IMR-90 (cell line): ENCODE measurements at regions not wholly inside any gene's neighbourhood (a gene's known extent, or its start where the extent isn't known, plus 50 kb on each side); places are given as distances from the start of the nearest gene placed in this dataset.

ENCODE experiments used
- ATAC-seq: fragments of 200-7000 bp; cut with Tn5 transposase; 2 replicates; pipeline ENCODE4 v1.9.1; 2020; ENCODE audit warnings: low read depth, mild to moderate bottlenecking, moderate library complexity
- BruUV-seq: library from RNA; stranded (reverse); fragments of 400-500 nt; replicated peaks from 2 replicates; lab custom pipeline; 2021; lab: Mats Ljungman, UMichigan
- CTCF ChIA-PET: fragments of 300-600 bp; formaldehyde crosslinking; extraction: SDS; loops from one replicate; lab custom pipeline; 2021; ENCODE audit warnings: antibody characterized with exemption; lab: Yijun Ruan, JAX
- POLR2A ChIA-PET: fragments of 300-600 bp; sonication (Branson Sonifier 250); formaldehyde crosslinking; loops from one replicate; lab custom pipeline; 2022; ENCODE audit warnings: antibody characterized with exemption; ENCODE audit not compliant: unreplicated experiment; lab: Charles Lee
- DNase-seq: peaks from one replicate; pipeline ENCODE4 v3.0.0; 2013
- H2AFZ ChIP-seq: replicated peaks from 2 replicates; pipeline ENCODE3; 2013; ENCODE audit warnings: low read length, mild to moderate bottlenecking; ENCODE audit not compliant: poor library complexity
- H2AK5ac ChIP-seq: 2 replicates; pipeline ENCODE4 v1.6.1; 2013; ENCODE audit warnings: low read depth, low read length, inconsistent platforms
- H2AK9ac ChIP-seq: replicated peaks from 2 replicates; pipeline ENCODE3; 2013; ENCODE audit warnings: mild to moderate bottlenecking, low read depth, low read length, moderate library complexity; ENCODE audit not compliant: poor library complexity
- H2BK120ac ChIP-seq: 2 replicates; pipeline ENCODE4 v1.6.1; 2013; ENCODE audit warnings: low read depth, low read length, inconsistent platforms
- H2BK15ac ChIP-seq: 3 replicates; pipeline ENCODE4 v1.6.1; 2013; ENCODE audit warnings: low read depth, low read length, inconsistent platforms
- H2BK20ac ChIP-seq: 2 replicates; pipeline ENCODE4 v1.6.1; 2013; ENCODE audit warnings: low read depth, mild to moderate bottlenecking, inconsistent platforms, low read length, moderate library complexity
- H2BK5ac ChIP-seq: 2 replicates; pipeline ENCODE4 v1.6.1; 2013; ENCODE audit warnings: mild to moderate bottlenecking, low read depth, low read length, inconsistent platforms; ENCODE audit not compliant: poor library complexity, severe bottlenecking
- H3K14ac ChIP-seq: replicated peaks from 2 replicates; pipeline ENCODE4 v1.6.1; 2013; ENCODE audit warnings: low read depth, low read length, inconsistent platforms
- H3K18ac ChIP-seq: 2 replicates; pipeline ENCODE4 v1.6.1; 2013; ENCODE audit warnings: low read depth, low read length, control low read depth
- H3K23ac ChIP-seq: 2 replicates; pipeline ENCODE4 v1.6.1; 2013; ENCODE audit warnings: low read depth, low read length, inconsistent platforms
- H3K27ac ChIP-seq: 2 replicates; pipeline ENCODE4 v1.5.1; 2013; ENCODE audit warnings: mild to moderate bottlenecking, control low read depth, low read length; ENCODE audit not compliant: insufficient read depth
- H3K27me3 ChIP-seq: 2 replicates; pipeline ENCODE4 v1.6.1; 2013; ENCODE audit warnings: low read length; ENCODE audit not compliant: control insufficient read depth, insufficient read depth
- H3K36me3 ChIP-seq: 2 replicates; pipeline ENCODE4 v1.6.1; 2013; ENCODE audit warnings: low read length, mixed read lengths; ENCODE audit not compliant: control insufficient read depth, insufficient read depth
- H3K4ac ChIP-seq: 2 replicates; pipeline ENCODE4 v1.6.1; 2013; ENCODE audit warnings: low read depth, low read length, inconsistent platforms
- H3K4me1 ChIP-seq: 2 replicates; pipeline ENCODE4 v1.6.1; 2013; ENCODE audit warnings: low read length, mixed read lengths; ENCODE audit not compliant: control insufficient read depth, insufficient read depth
- H3K4me2 ChIP-seq: 2 replicates; pipeline ENCODE4 v1.6.1; 2013; ENCODE audit warnings: low read depth, mild to moderate bottlenecking, control low read depth, low read length, moderate library complexity
- H3K4me3 ChIP-seq: 2 replicates; pipeline ENCODE4 v1.5.1; 2013; ENCODE audit warnings: low read depth, mild to moderate bottlenecking, control low read depth, low read length, moderate library complexity; ENCODE audit not compliant: insufficient read depth
- H3K56ac ChIP-seq: 2 replicates; pipeline ENCODE4 v1.6.1; 2013; ENCODE audit warnings: low read length, inconsistent platforms; ENCODE audit not compliant: insufficient read depth; ENCODE audit errors: extremely low read depth
- H3K79me1 ChIP-seq, 2 experiments: 2 replicates each; pipeline ENCODE4 v1.6.1; 2013; ENCODE audit warnings: low read length in 2 of 2, inconsistent platforms in 1 of 2, low read depth in 1 of 2
- H3K9ac ChIP-seq: 2 replicates; pipeline ENCODE4 v1.6.1; 2013; ENCODE audit warnings: low read depth, low read length, control low read depth
- H3K9me1 ChIP-seq: 2 replicates; pipeline ENCODE4 v1.6.1; 2013; ENCODE audit warnings: low read length, inconsistent platforms; ENCODE audit not compliant: insufficient read depth
- H3K9me3 ChIP-seq: 2 replicates; pipeline ENCODE4 v1.6.1; 2013; ENCODE audit warnings: low read length; ENCODE audit not compliant: control insufficient read depth, insufficient read depth
- H4K20me1 ChIP-seq: 2 replicates; pipeline ENCODE4 v1.6.1; 2013; ENCODE audit warnings: low read length, inconsistent platforms; ENCODE audit not compliant: insufficient read depth
- H4K5ac ChIP-seq: 2 replicates; pipeline ENCODE4 v1.6.1; 2013; ENCODE audit warnings: mild to moderate bottlenecking, low read depth, low read length, control low read depth
- H4K8ac ChIP-seq, 2 experiments: 2 replicates each; pipeline ENCODE4 v1.6.1; 2013; ENCODE audit warnings: low read depth in 2 of 2, low read length in 2 of 2, control low read depth in 1 of 2, inconsistent platforms in 1 of 2
- H4K91ac ChIP-seq: 2 replicates; pipeline ENCODE4 v1.6.1; 2013; ENCODE audit warnings: low read depth, low read length, inconsistent platforms; ENCODE audit not compliant: insufficient read depth
- BHLHE40 ChIP-seq: fragments of 150-350 bp; IDR thresholded peaks from 2 replicates; pipeline ENCODE4 v1.6.1; 2016; ENCODE audit warnings: mild to moderate bottlenecking, low read depth, low read length
- CEBPB ChIP-seq: IDR thresholded peaks from 2 replicates; pipeline ENCODE4 v1.6.1; 2012; ENCODE audit warnings: low read depth, low read length, improper control_type of control experiment
- ELK1 ChIP-seq: fragments of 150-350 bp; IDR thresholded peaks from 2 replicates; pipeline ENCODE4 v1.6.1; 2016; ENCODE audit warnings: low read depth, mild to moderate bottlenecking, low read length, moderate library complexity, borderline replicate concordance
- MAFK ChIP-seq: IDR thresholded peaks from 2 replicates; pipeline ENCODE4 v1.6.1; 2012; ENCODE audit warnings: low read depth, low read length, improper control_type of control experiment
- POLR2A ChIP-seq: IDR thresholded peaks from 2 replicates; pipeline ENCODE4 v1.6.1; 2012; ENCODE audit warnings: mild to moderate bottlenecking, low read depth, low read length
- RAD21 ChIP-seq: IDR thresholded peaks from 2 replicates; pipeline ENCODE4 v1.6.1; 2012; ENCODE audit warnings: low read length, improper control_type of control experiment
- RCOR1 ChIP-seq: IDR thresholded peaks from 2 replicates; pipeline ENCODE4 v1.6.1; 2012; ENCODE audit warnings: mild to moderate bottlenecking, low read length, improper control_type of control experiment; ENCODE audit not compliant: insufficient replicate concordance
- SMC3 ChIP-seq: fragments of 150-350 bp; IDR thresholded peaks from 2 replicates; pipeline ENCODE4 v1.6.1; 2016; ENCODE audit warnings: low read depth, mild to moderate bottlenecking, antibody characterized with exemption, low read length, moderate library complexity
- USF2 ChIP-seq: fragments of 150-350 bp; IDR thresholded peaks from 2 replicates; pipeline ENCODE4 v1.6.1; 2017; ENCODE audit warnings: mild to moderate bottlenecking, antibody characterized with exemption, low read length, low read depth
- WGBS, 2 experiments: methylation state at CpG; one replicate each; pipeline versions ENCODE4 v1.1.5 to v1.1.7; 2013; ENCODE audit warnings: missing lambda C conversion rate in 2 of 2; ENCODE audit not compliant: insufficient read length in 1 of 2; ENCODE audit errors: extremely low coverage in 2 of 2; 5-methylcytosine and 5-hydroxymethylcytosine counted together
- dilution Hi-C: fragments of 300-500 bp; cut with HindIII; formaldehyde crosslinking; loops from one replicate; pipeline ENCODE4 v1.14.3; 2018; ENCODE audit warnings: low sequenced_read_pairs; ENCODE audit not compliant: unreplicated experiment
- in situ Hi-C: fragments of 300-500 bp; cut with MboI; formaldehyde crosslinking; loops from 3 replicates; pipeline ENCODE4 v1.14.3; 2019; ENCODE audit warnings: low sequenced_read_pairs, inconsistent platforms, mixed read lengths
- intact Hi-C: fragments of 100-400 bp; cut with micrococcal nuclease; formaldehyde crosslinking; loops from 2 replicates; pipeline ENCODE4 v1.10.0; 2022
- TF ChIP-seq, protein P1 (sequence below): conservative IDR thresholded peaks from 2 replicates; pipeline ENCODE4 v1.5.1; 2012; ENCODE audit warnings: mild to moderate bottlenecking, low read depth, low read length, improper control_type of control experiment

DNA sequence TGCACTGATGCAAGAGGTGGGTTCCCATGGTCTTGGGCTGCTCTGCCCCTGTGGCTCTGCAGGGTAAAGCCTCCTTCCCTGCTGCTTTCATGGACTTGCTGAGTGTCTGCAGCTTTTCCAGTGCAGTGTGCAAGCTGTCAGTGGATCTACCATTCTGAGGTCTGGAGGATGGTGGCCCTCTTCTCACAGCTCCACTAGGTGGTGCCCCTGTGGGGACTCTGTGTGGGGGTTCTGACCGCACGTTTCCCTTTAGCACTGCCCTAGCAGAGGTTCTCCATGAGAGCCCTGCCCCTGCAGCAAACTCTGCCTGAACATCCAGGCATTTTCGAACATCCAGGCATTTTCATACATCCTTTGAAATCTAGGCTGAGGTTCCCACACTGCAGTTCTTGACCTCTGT, 329.8 kb upstream of the NAALADL2 start:
- no peaks in the 10 kb centered on the region for H4K20me1 ChIP-seq
- no peak overlapping the region for H3K27ac ChIP-seq
- in situ Hi-C loops (no loop called here), intact Hi-C loops (no loop called here), dilution Hi-C loops (no loop called here)
- no peak overlapping the region for H4K5ac ChIP-seq
- no peak overlapping the region for H2AFZ ChIP-seq
- H3K14ac ChIP-seq = no peak overlapping the region
- H2BK120ac ChIP-seq = no peak overlapping the region
- no peak overlapping the region for H2BK20ac ChIP-seq
- no peak overlapping the region for H3K56ac ChIP-seq
- H3K4me1 ChIP-seq = peaks cover 5% of the 10 kb centered on the region
- no peaks in the 10 kb centered on the region for H3K9me1 ChIP-seq
- H3K27me3 ChIP-seq = no peaks in the 10 kb centered on the region
- H2BK15ac ChIP-seq = no peak overlapping the region
- no peaks in the 10 kb centered on the region; a peak in 1 of 4 replicates for H3K79me1 ChIP-seq
- no peak overlapping the region for H3K4ac ChIP-seq
- H4K91ac ChIP-seq = no peak overlapping the region; the same call in 1 of the 2 replicates
- no peak overlapping the region for H3K4me3 ChIP-seq
- ChIA-PET POLR2A (no interaction called here), CTCF (no interaction called here)
- H3K36me3 ChIP-seq = no peaks in the 10 kb centered on the region
- H2AK9ac ChIP-seq = no peak overlapping the region
- no peak overlapping the region for H3K18ac ChIP-seq
- H3K23ac ChIP-seq = no peak overlapping the region
- H2AK5ac ChIP-seq = no peak overlapping the region
- H2BK5ac ChIP-seq = no peak overlapping the region
- H3K4me2 ChIP-seq = no peak overlapping the region
- H3K9ac ChIP-seq = no peak overlapping the region
- WGBS, 2 experiments = 100% methylated on average over 2 of the region's 3 CpGs; no CpG with 5 or more reads in 1 of the 2 experiments
- ATAC-seq (no peak), DNase-seq (no peak)
- no peaks in the 10 kb centered on the region for H3K9me3 ChIP-seq
- no peak overlapping the region for H4K8ac ChIP-seq
- TF ChIP-seq BHLHE40 (no peak), MAFK (no peak), USF2 (no peak), POLR2A (no peak), SMC3 (no peak), RCOR1 (no peak), ELK1 (no peak), RAD21 (no peak), CEBPB (no peak)
- TF ChIP-seq, protein P1, sequence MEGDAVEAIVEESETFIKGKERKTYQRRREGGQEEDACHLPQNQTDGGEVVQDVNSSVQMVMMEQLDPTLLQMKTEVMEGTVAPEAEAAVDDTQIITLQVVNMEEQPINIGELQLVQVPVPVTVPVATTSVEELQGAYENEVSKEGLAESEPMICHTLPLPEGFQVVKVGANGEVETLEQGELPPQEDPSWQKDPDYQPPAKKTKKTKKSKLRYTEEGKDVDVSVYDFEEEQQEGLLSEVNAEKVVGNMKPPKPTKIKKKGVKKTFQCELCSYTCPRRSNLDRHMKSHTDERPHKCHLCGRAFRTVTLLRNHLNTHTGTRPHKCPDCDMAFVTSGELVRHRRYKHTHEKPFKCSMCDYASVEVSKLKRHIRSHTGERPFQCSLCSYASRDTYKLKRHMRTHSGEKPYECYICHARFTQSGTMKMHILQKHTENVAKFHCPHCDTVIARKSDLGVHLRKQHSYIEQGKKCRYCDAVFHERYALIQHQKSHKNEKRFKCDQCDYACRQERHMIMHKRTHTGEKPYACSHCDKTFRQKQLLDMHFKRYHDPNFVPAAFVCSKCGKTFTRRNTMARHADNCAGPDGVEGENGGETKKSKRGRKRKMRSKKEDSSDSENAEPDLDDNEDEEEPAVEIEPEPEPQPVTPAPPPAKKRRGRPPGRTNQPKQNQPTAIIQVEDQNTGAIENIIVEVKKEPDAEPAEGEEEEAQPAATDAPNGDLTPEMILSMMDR = no peak
- BruUV-seq = no TSS peak
